HEK293T (cell line): ENCODE measurements at regions not wholly inside any gene's neighbourhood (a gene's known extent, or its start where the extent isn't known, plus 50 kb on each side); places are given as distances from the start of the nearest gene placed in this dataset.

Experiments used
- CTCF ChIA-PET: fragments of 350-600 bp; formaldehyde crosslinking; extraction: SDS; loops from one replicate; lab custom pipeline; 2021; ENCODE audit warnings: antibody characterized with exemption, inconsistent platforms; lab: Yijun Ruan, JAX
- POLR2A ChIA-PET: fragments of 350-600 bp; formaldehyde crosslinking; extraction: SDS; loops from one replicate; lab custom pipeline; 2020; ENCODE audit warnings: antibody characterized with exemption, inconsistent platforms; lab: Yijun Ruan, JAX
- DNase-seq: peaks from one replicate; pipeline ENCODE4 v3.0.0; 2012; ENCODE audit warnings: mixed read lengths; ENCODE audit errors: extremely low spot score
- ARNT ChIP-seq: fragments of 450-650 bp; IDR thresholded peaks from 2 replicates; pipeline ENCODE4 v1.6.1; 2017; ENCODE audit warnings: mild to moderate bottlenecking
- BHLHE40 ChIP-seq: fragments of 450-650 bp; IDR thresholded peaks from 2 replicates; pipeline ENCODE4 v1.6.1; 2016; ENCODE audit warnings: mild to moderate bottlenecking, moderate library complexity, borderline replicate concordance
- CTBP1 ChIP-seq: fragments of 450-650 bp; IDR thresholded peaks from 2 replicates; pipeline ENCODE4 v1.6.1; 2016; ENCODE audit warnings: borderline replicate concordance
- ELF4 ChIP-seq: fragments of 450-650 bp; IDR thresholded peaks from 2 replicates; pipeline ENCODE4 v1.6.1; 2017; ENCODE audit warnings: antibody characterized with exemption
- FOXA1 ChIP-seq: fragments of 450-650 bp; IDR thresholded peaks from 2 replicates; pipeline ENCODE4 v1.6.1; 2016; ENCODE audit warnings: mild to moderate bottlenecking
- FOXK2 ChIP-seq: fragments of 450-650 bp; IDR thresholded peaks from 2 replicates; pipeline ENCODE4 v1.6.1; 2016; ENCODE audit warnings: mild to moderate bottlenecking
- FOXM1 ChIP-seq: fragments of 450-650 bp; IDR thresholded peaks from 2 replicates; pipeline ENCODE4 v1.6.1; 2017; ENCODE audit warnings: mild to moderate bottlenecking, borderline replicate concordance
- HDGF ChIP-seq: fragments of 450-650 bp; IDR thresholded peaks from 2 replicates; pipeline ENCODE4 v1.6.1; 2017; ENCODE audit warnings: antibody characterized with exemption, borderline replicate concordance
- L3MBTL2 ChIP-seq: fragments of 450-650 bp; conservative IDR thresholded peaks from 2 replicates; pipeline ENCODE4 v1.6.1; 2016; ENCODE audit warnings: mild to moderate bottlenecking
- LEF1 ChIP-seq: fragments of 450-650 bp; IDR thresholded peaks from 2 replicates; pipeline ENCODE4 v1.6.1; 2017; ENCODE audit warnings: mild to moderate bottlenecking, borderline replicate concordance
- NFRKB ChIP-seq: fragments of 450-650 bp; IDR thresholded peaks from 2 replicates; pipeline ENCODE4 v1.6.1; 2016; ENCODE audit warnings: mild to moderate bottlenecking, moderate library complexity
- SP1 ChIP-seq: fragments of 450-650 bp; IDR thresholded peaks from 2 replicates; pipeline ENCODE4 v1.6.1; 2017
- SUZ12 ChIP-seq: fragments of 450-650 bp; IDR thresholded peaks from 2 replicates; pipeline ENCODE4 v1.6.1; 2016; ENCODE audit warnings: mild to moderate bottlenecking
- TARDBP ChIP-seq: fragments of 450-650 bp; IDR thresholded peaks from 2 replicates; pipeline ENCODE4 v1.6.1; 2016
- ZNF384 ChIP-seq: fragments of 450-650 bp; IDR thresholded peaks from 2 replicates; pipeline ENCODE4 v1.6.1; 2016
- TF ChIP-seq, protein P1 (sequence below): fragments of 450-650 bp; IDR thresholded peaks from 2 replicates; pipeline ENCODE4 v1.6.1; 2016

DNA sequence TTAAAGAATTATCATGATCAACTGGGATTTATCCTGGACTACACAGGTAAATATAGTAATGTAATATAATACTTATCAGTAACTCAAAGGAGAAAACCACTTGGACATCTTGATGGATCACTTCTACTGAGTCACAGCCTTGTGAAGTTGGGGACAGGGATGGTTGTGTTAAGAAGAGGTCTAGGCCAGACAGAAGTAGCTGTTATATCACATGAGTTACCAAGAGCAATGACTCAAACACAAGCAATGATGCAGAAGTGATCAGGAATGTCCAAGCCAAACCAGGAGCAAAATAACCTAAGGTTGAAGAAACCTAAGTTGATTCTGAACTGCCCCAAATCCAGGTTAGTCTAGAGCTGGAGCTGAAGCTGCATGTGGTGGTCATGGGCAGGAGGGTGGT lies 424.5 kb upstream of the DAB1 start:
- ChIA-PET CTCF (no interaction called here), POLR2A (no interaction called here)
- no peak for TF ChIP-seq FOXK2
- no peak for TF ChIP-seq CTBP1
- TF ChIP-seq L3MBTL2: no peak
- TF ChIP-seq SUZ12: no peak
- no peak for TF ChIP-seq SP1
- no peak for TF ChIP-seq ZNF384
- no peak for TF ChIP-seq FOXM1
- TF ChIP-seq FOXA1: no peak
- DNase-seq: no peak

DNA sequence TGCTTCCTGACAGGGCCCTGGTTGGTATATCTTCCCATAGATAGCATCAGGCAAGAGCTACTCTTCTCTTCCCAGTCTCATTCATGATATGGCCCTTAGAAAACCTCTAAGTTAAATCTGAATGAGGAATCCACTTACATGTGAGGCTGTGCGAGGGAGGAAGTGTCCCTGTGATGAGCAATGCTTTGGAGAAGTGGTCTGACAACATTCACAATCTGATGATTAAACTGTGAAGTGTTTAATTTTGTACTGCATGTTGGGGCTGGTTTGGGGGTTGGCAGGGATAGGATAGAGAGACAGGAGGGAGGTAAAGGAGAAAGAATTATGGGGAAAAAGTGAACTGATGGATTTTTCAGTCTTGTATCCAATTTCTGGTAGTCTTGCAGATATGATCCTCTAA lies 421.2 kb upstream of the DAB1 start:
- no peak for TF ChIP-seq TARDBP
- no peak for TF ChIP-seq FOXM1
- DNase-seq: no peak
- POLR2A ChIA-PET: no interaction called here
- CTCF ChIA-PET: interaction anchor here (0.6 kb wide), 1 partner anchor 332 kb away, joined by 3 read pairs; no protein-coding TSS in a partner anchor

DNA sequence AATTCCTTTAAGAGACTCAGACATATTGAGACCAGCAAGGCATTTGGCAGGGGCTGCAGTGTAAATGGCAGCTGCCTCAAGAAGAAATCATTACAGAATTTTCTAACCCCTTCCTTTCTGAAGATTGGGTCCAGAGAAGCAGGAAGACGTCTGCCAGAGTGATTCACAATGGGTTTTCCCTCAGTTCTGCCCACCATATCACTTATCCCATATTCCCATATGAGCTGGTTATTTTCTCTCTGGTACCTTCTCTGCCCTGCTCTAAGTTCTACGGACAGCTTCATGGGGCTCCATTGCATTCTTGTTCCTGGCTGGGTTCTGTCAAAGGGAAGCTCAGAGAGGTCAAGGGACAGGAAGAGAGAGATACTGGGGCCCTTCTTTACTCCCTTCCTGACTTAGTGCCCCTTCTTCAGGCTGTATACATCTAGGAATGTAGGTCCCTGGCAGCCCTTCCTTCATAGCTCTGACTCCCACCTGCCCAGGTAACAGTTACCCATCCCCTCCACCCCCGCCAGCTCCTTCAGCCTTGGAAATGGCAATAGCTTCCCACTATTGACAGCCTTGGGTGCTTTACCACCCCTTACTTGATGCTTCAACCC lies 420.6 kb upstream of the DAB1 start:
- ChIA-PET CTCF (no interaction called here), POLR2A (no interaction called here)
- no peak for DNase-seq
- TF ChIP-seq ZNF384: no peak
- TF ChIP-seq, protein P1, sequence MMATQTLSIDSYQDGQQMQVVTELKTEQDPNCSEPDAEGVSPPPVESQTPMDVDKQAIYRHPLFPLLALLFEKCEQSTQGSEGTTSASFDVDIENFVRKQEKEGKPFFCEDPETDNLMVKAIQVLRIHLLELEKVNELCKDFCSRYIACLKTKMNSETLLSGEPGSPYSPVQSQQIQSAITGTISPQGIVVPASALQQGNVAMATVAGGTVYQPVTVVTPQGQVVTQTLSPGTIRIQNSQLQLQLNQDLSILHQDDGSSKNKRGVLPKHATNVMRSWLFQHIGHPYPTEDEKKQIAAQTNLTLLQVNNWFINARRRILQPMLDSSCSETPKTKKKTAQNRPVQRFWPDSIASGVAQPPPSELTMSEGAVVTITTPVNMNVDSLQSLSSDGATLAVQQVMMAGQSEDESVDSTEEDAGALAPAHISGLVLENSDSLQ: no peak
- no peak for TF ChIP-seq SUZ12
- TF ChIP-seq ARNT: no peak
- TF ChIP-seq NFRKB: no peak
- TF ChIP-seq BHLHE40: no peak
- TF ChIP-seq ELF4: no peak
- no peak for TF ChIP-seq FOXK2
- no peak for TF ChIP-seq HDGF
- TF ChIP-seq SP1: no peak

DNA sequence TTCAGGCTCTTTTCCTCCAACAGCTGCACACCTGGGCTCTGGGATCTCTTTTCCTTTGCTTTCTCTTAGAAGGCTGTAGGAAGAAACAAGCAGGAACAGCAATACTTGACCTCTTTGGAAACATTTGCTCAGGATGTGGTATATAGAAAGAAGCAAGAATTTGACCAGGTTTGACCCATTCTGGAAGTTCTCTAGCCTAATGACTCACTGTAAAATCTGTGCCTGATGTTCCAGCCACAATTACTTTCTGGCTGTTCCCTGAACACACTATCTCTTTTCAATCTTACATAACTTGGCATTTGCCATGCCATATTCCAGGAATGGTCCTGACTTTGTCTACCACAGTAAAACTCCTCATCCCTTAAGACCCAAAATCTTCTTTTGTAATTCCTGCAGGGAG lies 419.9 kb upstream of the DAB1 start:
- TF ChIP-seq TARDBP (no peak), CTBP1 (no peak), ARNT (no peak), L3MBTL2 (no peak), FOXA1 (no peak), SUZ12 (no peak), FOXK2 (no peak), BHLHE40 (no peak), HDGF (no peak)
- POLR2A ChIA-PET: no interaction called here
- CTCF ChIA-PET: no interaction called here
- DNase-seq: no peak

DNA sequence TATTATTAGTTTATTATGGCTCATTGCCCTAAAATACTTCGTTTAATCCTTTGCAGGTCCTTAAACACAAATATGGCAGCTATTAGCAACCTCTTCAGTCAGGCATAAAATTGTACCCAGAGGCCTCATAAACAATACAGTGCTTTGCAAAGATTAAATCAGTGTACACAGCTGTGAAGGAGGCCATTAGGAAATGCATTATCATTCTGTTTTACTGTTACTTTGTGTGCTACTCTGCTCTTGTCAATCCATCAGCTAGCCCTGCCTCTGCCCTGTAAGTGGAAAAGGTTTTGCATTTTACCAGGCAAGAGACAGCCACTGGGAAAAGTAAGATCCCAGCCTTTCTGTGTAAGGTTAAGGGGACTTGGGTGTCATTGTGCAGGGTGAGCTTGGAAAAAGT lies 415.7 kb upstream of the DAB1 start:
- ChIA-PET POLR2A (no interaction called here), CTCF (no interaction called here)
- DNase-seq: no peak
- TF ChIP-seq ZNF384 (no peak), SUZ12 (no peak), L3MBTL2 (no peak), HDGF (no peak), BHLHE40 (no peak), FOXA1 (no peak), LEF1 (no peak), FOXK2 (no peak), TARDBP (no peak), CTBP1 (no peak), ELF4 (no peak), NFRKB (no peak), SP1 (no peak), FOXM1 (no peak), ARNT (no peak)
- TF ChIP-seq, protein P1: no peak

DNA sequence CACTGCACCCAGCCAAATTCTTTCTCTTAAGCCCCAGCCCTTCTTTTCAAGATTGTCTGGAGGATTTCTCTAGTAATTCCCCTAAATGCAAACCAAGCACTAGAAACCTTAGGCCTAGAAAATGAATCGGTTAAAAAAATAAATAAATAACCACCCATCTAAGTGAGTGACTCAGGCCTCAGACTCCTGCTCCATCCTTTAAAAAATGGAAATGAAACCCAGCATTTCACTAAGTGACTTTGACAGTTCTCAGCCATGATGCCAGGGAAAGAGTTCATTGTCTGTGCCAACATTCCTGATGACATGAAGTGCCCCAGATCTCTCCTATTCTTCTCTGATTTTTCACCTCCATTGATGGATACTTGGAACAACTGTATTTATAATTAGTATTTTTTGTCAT lies 415.2 kb upstream of the DAB1 start:
- TF ChIP-seq NFRKB (no peak), FOXM1 (no peak)
- TF ChIP-seq, protein P1: no peak
- POLR2A ChIA-PET: no interaction called here
- CTCF ChIA-PET: no interaction called here
- DNase-seq: no peak

DNA sequence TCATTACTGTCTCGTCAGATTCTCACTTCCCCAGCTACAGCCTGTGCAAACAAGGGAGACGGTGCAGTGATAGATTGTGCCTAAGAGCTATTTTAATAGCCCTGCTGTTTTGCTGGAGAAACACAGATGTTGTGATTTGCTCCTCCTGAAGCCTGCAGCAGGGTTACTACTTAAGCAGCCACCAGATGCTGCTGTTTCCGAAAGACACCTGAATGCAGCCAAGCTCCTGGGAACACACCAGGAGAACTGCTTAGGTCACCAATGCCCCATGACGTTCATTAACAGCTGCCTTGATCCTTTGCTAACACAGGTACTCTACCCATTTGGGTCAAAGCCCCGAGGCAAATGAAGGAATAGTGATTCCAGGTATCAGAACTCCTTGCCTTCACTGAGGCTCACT lies 411.8 kb upstream of the DAB1 start:
- ChIA-PET POLR2A (no interaction called here), CTCF (interaction anchor here (0.6 kb wide), 1 partner anchor 83 kb away, joined by 3 read pairs; no protein-coding TSS in a partner anchor)
- TF ChIP-seq ZNF384 (no peak), ARNT (no peak), SP1 (no peak), ELF4 (no peak), SUZ12 (no peak), LEF1 (no peak), CTBP1 (no peak), HDGF (no peak), FOXM1 (no peak), FOXA1 (no peak), BHLHE40 (no peak), TARDBP (no peak), L3MBTL2 (no peak), NFRKB (no peak), FOXK2 (no peak)
- TF ChIP-seq, protein P1: no peak
- no peak for DNase-seq
